HG03432 (cell line): ENCODE measurements at regions not wholly inside any gene's neighbourhood (a gene's known extent, or its start where the extent isn't known, plus 50 kb on each side); places are given as distances from the start of the nearest gene placed in this dataset.

Experiments
- ATAC-seq: cut with Tn5 transposase; IDR thresholded peaks from one replicate; pipeline ENCODE4 v1.9.1; 2021; ENCODE audit warnings: mild to moderate bottlenecking, moderate library complexity; ENCODE audit not compliant: unreplicated experiment

- ATAC-seq: no peak
Observed at GRCh38 chr2:64768491-64769005, 114.8 kb upstream of the SERTAD2 start.

- no peak for ATAC-seq
Observed at GRCh38 chr2:64769392-64770044, 115.8 kb upstream of the SERTAD2 start.

- ATAC-seq: no peak
Observed at GRCh38 chr2:64770137-64770780, 116.5 kb upstream of the SERTAD2 start.

GRCh38 chr2:64770781-64771334 lies 117.1 kb upstream of the SERTAD2 start:
- ATAC-seq: no peak

GRCh38 chr2:64771737-64772136 lies 118.0 kb upstream of the SERTAD2 start:
- ATAC-seq: no peak

GRCh38 chr2:64773461-64774118 lies 119.9 kb upstream of the SERTAD2 start:
- no peak for ATAC-seq

GRCh38 chr2:64777841-64778240 lies 124.1 kb upstream of the SERTAD2 start:
- no peak for ATAC-seq

- no peak for ATAC-seq
Observed at GRCh38 chr2:64779117-64779690, 125.5 kb upstream of the SERTAD2 start.

GRCh38 chr2:64780041-64780440 lies 126.3 kb upstream of the SERTAD2 start:
- ATAC-seq: no peak

GRCh38 chr2:64781711-64782390 lies 128.1 kb upstream of the SERTAD2 start:
- ATAC-seq: no peak

GRCh38 chr2:64784168-64785061 lies 130.7 kb upstream of the SERTAD2 start:
- ATAC-seq: no peak

GRCh38 chr2:64785245-64785644 lies 131.5 kb upstream of the SERTAD2 start:
- ATAC-seq: no peak

- ATAC-seq: no peak
Observed at GRCh38 chr2:64786343-64787018, 132.8 kb upstream of the SERTAD2 start.

GRCh38 chr2:64787019-64787365 lies 133.3 kb upstream of the SERTAD2 start:
- ATAC-seq: no peak

GRCh38 chr2:64787698-64788097 lies 134.0 kb upstream of the SERTAD2 start:
- no peak for ATAC-seq

- ATAC-seq: no peak
Observed at GRCh38 chr2:64789466-64790320, 136.0 kb upstream of the SERTAD2 start.

- no peak for ATAC-seq
Observed at GRCh38 chr2:64792300-64792699, 138.6 kb upstream of the SERTAD2 start.

- ATAC-seq: no peak
Observed at GRCh38 chr2:64792995-64793639, 139.4 kb upstream of the SERTAD2 start.
